IPS-20b (cell line): ENCODE measurements at regions not wholly inside any gene's neighbourhood (a gene's known extent, or its start where the extent isn't known, plus 50 kb on each side); places are given as distances from the start of the nearest gene placed in this dataset.

Experiments
- H3K27ac ChIP-seq: one replicate; pipeline ENCODE4 v1.5.1; 2013; ENCODE audit warnings: low read length
- H3K27me3 ChIP-seq: 2 replicates; pipeline ENCODE4 v1.6.1; 2013; ENCODE audit warnings: mild to moderate bottlenecking, low read length, inconsistent platforms; ENCODE audit not compliant: insufficient read depth
- H3K36me3 ChIP-seq: 2 replicates; pipeline ENCODE4 v1.6.1; 2013; ENCODE audit warnings: low read depth, mild to moderate bottlenecking, inconsistent platforms, low read length, moderate library complexity; ENCODE audit not compliant: insufficient read depth
- H3K4me1 ChIP-seq: 2 replicates; pipeline ENCODE4 v1.6.1; 2013; ENCODE audit warnings: mild to moderate bottlenecking, control low read depth, inconsistent platforms, low read length, moderate library complexity; ENCODE audit not compliant: insufficient read depth
- H3K4me3 ChIP-seq: 2 replicates; pipeline ENCODE4 v1.5.1; 2013; ENCODE audit warnings: mild to moderate bottlenecking, low read length, inconsistent platforms
- H3K9ac ChIP-seq: 2 replicates; pipeline ENCODE4 v1.6.1; 2013; ENCODE audit warnings: low read depth, mild to moderate bottlenecking, inconsistent platforms, low read length, moderate library complexity
- H3K9me3 ChIP-seq: 2 replicates; pipeline ENCODE4 v1.6.1; 2013; ENCODE audit warnings: mild to moderate bottlenecking, low read depth, low read length, inconsistent platforms; ENCODE audit not compliant: insufficient read depth

DNA sequence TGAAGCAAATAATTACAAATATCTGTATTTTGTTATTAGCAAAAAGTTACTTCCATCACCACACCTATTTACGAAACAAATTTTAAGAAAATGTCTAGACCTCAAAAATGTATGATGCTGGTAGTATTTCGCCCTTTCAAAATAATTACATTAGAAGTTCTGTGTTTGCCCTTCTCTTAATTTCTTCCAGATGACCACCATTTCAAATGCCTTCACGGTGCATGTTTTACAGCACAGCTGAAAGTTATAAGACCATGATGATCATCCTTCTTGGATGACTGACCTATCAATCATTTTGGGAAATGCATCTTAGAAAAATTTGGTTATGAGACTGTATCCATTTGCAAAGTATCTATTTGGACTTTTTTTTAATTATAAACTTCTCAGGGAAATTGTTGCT lies 390.8 kb downstream of the SLITRK6 start:
- no peak overlapping the region for H3K9ac ChIP-seq
- no peaks in the 10 kb centered on the region for H3K9me3 ChIP-seq
- H3K27me3 ChIP-seq = no peaks in the 10 kb centered on the region
- H3K4me3 ChIP-seq = no peak overlapping the region
- H3K4me1 ChIP-seq = no peaks in the 10 kb centered on the region
- no peak overlapping the region for H3K27ac ChIP-seq
- H3K36me3 ChIP-seq = no peaks in the 10 kb centered on the region

DNA sequence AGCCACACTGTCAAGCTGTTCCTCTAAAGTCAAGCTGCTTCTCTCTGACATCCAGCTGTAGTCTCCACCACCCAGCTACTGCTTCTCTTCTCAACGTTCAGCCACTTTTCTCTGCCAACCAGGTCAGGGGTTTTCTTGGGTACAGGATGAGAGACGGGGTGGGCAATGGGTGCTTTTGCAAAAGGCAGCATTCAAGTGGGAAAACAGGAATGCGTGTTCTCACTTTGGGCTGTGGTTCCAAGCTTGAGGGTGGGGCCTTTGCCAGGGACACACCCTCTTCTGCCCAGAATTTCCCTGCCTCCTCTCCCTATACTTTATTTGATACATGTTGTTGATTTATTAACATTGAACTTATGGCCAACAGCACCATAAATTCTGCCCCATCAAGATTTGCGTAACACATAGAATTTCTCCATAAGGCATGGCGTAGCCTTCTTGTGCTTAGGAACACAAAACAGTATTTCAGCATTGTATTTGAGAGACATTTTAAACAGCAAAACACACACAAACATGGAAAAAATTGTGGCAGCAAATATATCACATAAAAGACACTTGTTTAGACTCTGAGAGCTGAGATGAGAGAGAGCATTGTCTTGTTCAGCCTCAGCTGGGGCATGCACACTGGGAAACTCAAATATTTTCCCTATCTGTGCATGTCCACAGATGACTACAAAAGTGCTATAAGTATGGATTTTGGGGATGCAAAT lies 392.8 kb downstream of the SLITRK6 start:
- H3K27me3 ChIP-seq = no peaks in the 10 kb centered on the region
- H3K9me3 ChIP-seq = no peaks in the 10 kb centered on the region
- no peaks in the 10 kb centered on the region for H3K36me3 ChIP-seq
- no peaks in the 10 kb centered on the region for H3K4me1 ChIP-seq
- H3K27ac ChIP-seq = no peak overlapping the region
- no peak overlapping the region for H3K4me3 ChIP-seq
- no peak overlapping the region for H3K9ac ChIP-seq

DNA sequence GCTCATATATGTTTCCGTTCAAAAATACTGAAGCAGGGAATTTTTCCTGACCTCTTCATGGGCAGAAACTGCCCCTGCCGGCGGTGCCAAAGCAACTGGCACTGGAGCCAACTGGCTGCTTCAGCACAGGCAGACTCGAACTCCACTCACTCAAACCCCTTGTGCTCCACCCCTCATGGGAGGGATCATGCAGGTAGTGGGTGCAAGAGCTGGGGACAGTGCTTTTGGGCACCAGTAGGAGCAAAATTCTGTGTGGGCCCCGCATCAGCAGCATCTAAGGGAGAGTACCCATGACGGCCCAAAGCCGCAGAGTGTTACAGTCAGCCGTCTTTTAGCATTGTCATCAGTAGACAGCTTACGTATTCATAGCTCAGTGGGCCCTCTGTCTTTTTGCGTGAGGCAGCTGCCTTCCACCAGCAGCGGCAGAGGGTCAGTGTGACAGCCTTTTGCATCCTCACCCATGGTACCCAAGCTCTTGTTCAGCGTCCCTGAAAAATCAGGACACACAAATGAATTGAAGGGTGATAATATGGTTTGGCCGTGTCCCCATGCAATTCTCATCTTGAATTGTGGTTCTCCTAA lies 393.8 kb downstream of the SLITRK6 start:
- H3K36me3 ChIP-seq = no peaks in the 10 kb centered on the region
- no peaks in the 10 kb centered on the region for H3K9me3 ChIP-seq
- no peaks in the 10 kb centered on the region for H3K27me3 ChIP-seq
- H3K4me1 ChIP-seq = no peaks in the 10 kb centered on the region
- H3K9ac ChIP-seq = no peak overlapping the region
- no peak overlapping the region for H3K27ac ChIP-seq
- H3K4me3 ChIP-seq = no peak overlapping the region

DNA sequence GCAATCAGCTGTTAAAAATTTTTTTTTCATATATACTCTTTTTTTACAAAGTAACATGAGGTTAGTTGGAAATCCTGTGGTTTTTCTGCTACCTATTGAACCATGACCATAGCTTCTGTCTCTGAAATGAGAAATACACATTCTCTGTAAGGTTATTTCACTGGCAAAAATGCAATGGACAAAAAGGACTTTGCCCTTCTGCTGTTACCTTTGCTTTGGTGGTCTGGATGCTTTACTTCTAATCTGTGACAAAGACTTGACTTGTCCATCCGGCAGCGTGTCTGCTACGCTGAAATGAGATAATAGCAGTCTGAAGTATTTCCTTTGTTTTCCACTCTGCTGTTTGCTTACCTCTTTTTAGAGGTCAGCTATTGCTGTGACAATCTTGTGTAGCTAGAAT lies 412.8 kb downstream of the SLITRK6 start:
- Histone ChIP-seq H3K27me3 (no peaks in the 10 kb centered on the region), H3K4me1 (no peaks in the 10 kb centered on the region), H3K36me3 (no peaks in the 10 kb centered on the region), H3K4me3 (no peak overlapping the region), H3K9me3 (no peaks in the 10 kb centered on the region; the same call in 1 of the 2 replicates), H3K9ac (no peak overlapping the region), H3K27ac (no peak overlapping the region)

DNA sequence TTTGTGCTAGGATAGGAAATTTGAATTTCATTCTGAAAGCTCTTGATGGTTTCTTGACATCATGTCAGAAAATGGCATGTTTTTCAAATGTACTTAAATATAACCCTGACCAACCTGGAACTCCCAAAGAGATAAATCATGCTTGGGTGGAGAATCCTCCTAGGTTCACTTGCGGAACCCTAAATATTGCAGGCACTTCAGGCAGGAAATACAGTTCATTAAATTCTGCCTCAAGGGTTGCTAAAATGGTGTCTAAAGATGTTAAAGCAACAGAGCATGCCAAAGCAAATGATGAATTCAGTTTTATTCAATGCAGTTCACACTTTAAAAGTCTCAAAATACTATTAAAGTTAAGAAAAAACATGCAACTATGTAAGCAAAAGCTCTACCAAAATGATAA lies 415.9 kb downstream of the SLITRK6 start:
- no peaks in the 10 kb centered on the region for H3K27me3 ChIP-seq
- H3K9ac ChIP-seq = no peak overlapping the region
- no peak overlapping the region for H3K4me3 ChIP-seq
- no peaks in the 10 kb centered on the region for H3K36me3 ChIP-seq
- H3K27ac ChIP-seq = no peak overlapping the region
- H3K9me3 ChIP-seq = no peaks in the 10 kb centered on the region; the same call in 1 of the 2 replicates
- no peaks in the 10 kb centered on the region for H3K4me1 ChIP-seq

DNA sequence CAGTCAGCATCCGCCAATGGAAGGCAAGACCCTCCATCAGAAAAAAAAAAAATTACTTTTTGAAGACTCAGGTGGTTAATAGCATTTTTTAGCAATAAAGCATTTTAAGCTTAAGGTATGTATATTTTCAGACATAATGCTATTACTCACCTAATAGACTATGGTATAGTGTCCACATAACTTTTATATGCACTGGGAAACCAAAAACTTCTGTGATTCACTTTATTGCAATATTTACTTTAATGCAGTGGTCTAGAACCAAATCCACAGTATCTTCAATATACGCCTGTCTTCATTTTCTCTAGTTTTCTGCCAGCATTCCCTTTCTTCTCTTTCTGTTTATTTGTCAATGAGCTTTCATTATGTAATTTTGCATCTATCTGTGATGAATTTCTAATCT lies 418.1 kb downstream of the SLITRK6 start:
- no peak overlapping the region for H3K27ac ChIP-seq
- no peaks in the 10 kb centered on the region for H3K36me3 ChIP-seq
- no peak overlapping the region for H3K4me3 ChIP-seq
- H3K27me3 ChIP-seq = no peaks in the 10 kb centered on the region
- no peak overlapping the region for H3K9ac ChIP-seq
- H3K4me1 ChIP-seq = no peaks in the 10 kb centered on the region
- H3K9me3 ChIP-seq = no peaks in the 10 kb centered on the region

DNA sequence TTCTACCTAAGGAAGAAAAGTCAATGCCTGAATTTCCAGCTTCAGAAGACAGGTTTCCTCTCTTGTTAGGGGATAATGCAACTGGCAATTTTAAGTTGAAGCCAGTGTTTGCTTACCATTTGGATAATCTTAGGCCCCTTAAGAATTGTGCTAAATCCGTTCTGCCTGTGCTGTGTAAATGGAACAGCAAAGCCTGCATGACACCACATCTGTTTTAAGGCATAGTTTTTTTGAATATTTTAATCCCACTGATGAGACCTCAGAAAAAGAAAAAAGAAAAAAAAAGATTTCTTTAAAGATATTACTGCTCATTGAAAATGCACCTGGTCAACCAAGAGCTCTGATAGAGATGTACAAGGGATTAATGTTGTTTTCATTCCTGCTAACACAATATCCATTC lies 419.2 kb downstream of the SLITRK6 start:
- Histone ChIP-seq H3K27ac (no peak overlapping the region), H3K9me3 (no peaks in the 10 kb centered on the region), H3K4me1 (no peaks in the 10 kb centered on the region), H3K36me3 (no peaks in the 10 kb centered on the region), H3K9ac (no peak overlapping the region), H3K4me3 (no peak overlapping the region), H3K27me3 (no peaks in the 10 kb centered on the region)

DNA sequence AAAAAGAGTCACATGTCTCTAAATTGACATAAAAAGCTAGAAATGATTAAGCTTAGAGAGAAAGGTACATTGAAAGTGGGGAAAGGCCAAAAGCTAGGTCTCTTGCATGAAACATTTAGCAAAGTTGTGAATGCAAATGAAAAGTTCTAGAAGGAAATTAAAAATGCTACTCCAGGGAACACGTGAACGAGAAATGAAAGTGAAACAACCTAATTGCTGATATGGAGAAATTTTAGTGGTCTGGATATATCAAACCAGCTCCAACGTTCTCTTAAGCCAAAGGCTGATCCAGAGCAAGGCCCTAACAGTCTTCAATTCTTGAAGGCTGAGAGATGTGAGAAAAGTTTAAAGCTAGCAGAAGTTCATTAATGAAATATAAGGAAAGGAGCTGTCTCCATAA lies 419.8 kb downstream of the SLITRK6 start:
- Histone ChIP-seq H3K9ac (no peak overlapping the region), H3K9me3 (no peaks in the 10 kb centered on the region), H3K4me1 (no peaks in the 10 kb centered on the region), H3K27ac (no peak overlapping the region), H3K27me3 (no peaks in the 10 kb centered on the region), H3K36me3 (no peaks in the 10 kb centered on the region), H3K4me3 (no peak overlapping the region)

DNA sequence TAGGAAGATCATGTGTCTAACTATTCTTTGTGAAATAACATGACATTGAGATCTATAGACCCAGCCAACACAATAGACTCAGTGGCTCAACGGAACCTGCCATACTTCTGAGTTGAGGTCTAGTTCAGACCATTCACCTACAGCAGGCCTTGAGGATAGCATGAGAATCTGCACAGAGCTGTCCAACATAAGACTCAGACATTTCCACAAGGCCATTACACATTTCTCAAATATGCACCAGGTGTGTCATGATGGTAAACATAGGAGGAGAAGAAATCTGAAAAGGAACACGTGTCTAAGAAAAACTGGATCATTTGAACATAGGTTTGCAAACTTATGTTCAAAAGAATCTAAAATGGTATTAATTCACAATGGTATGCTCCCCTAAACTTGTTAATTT lies 421.4 kb downstream of the SLITRK6 start:
- no peaks in the 10 kb centered on the region for H3K27me3 ChIP-seq
- H3K9ac ChIP-seq = no peak overlapping the region
- H3K4me3 ChIP-seq = no peak overlapping the region
- no peaks in the 10 kb centered on the region for H3K4me1 ChIP-seq
- H3K9me3 ChIP-seq = no peaks in the 10 kb centered on the region
- H3K36me3 ChIP-seq = no peaks in the 10 kb centered on the region
- H3K27ac ChIP-seq = no peak overlapping the region

DNA sequence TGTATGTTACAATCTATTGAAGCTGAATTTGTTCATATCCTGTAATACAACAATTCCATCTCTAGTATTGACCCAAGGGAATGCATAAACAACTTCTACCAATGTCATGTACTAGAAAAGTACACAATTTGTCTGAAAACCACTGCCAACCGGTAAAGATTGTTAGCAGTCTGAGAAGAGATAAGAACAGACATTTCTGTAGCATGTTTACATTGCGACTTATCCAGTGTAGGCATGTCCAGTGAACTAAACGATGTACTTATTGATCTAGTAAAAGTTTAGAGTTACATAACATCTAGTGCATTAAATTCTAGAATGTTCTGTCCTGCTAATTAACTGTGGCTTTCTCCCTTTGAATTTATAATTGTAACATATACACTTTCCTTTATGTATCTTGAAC lies 425.9 kb downstream of the SLITRK6 start:
- H3K4me1 ChIP-seq = no peaks in the 10 kb centered on the region
- H3K27me3 ChIP-seq = no peaks in the 10 kb centered on the region
- H3K36me3 ChIP-seq = no peaks in the 10 kb centered on the region
- no peak overlapping the region for H3K4me3 ChIP-seq
- no peak overlapping the region for H3K27ac ChIP-seq
- no peak overlapping the region for H3K9ac ChIP-seq
- no peaks in the 10 kb centered on the region for H3K9me3 ChIP-seq

DNA sequence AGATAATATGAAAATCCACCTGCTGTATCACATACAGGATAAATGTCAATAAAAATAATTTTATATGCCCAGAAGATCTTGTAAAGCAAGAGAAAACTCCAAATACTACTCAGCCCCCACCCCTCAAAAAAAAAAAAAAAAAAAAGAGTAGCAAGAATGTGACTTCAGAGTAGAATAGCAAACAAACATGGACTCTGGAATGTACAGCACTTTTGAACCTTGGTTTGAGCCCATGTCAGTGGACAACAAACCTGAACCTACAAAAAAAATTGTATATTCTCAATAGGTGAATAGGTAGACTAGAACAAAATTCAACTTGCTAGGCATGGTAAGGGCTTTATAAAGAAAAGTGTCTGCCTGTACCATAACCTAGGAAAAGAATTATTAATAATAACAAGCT lies 428.0 kb downstream of the SLITRK6 start:
- Histone ChIP-seq H3K4me3 (no peak overlapping the region), H3K36me3 (no peaks in the 10 kb centered on the region), H3K9ac (no peak overlapping the region), H3K27me3 (no peaks in the 10 kb centered on the region), H3K4me1 (no peaks in the 10 kb centered on the region), H3K9me3 (no peaks in the 10 kb centered on the region), H3K27ac (no peak overlapping the region)

DNA sequence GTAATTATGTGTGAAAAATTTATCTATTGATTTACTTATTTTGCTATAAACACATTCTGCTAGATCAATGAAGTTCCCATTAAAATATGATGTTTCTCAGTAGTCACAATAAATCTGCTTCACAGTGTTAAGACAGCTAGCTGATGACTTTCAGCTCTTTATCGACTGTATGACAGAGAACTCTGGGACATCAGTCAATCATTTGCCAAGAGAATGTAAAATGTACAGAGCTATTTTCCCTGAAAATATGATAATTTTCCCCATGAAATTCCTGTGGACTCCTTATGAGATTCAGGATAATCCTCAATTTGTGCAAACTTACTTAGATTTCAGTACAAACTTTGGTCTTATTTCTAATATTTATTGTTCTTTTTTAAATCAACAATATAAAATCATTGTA lies 430.5 kb downstream of the SLITRK6 start:
- Histone ChIP-seq H3K4me1 (no peaks in the 10 kb centered on the region), H3K27me3 (no peaks in the 10 kb centered on the region), H3K36me3 (no peaks in the 10 kb centered on the region), H3K27ac (no peak overlapping the region), H3K9ac (no peak overlapping the region), H3K4me3 (no peak overlapping the region), H3K9me3 (no peaks in the 10 kb centered on the region)
